ENCODE measurements at regions not wholly inside any gene's neighbourhood (a gene's known extent, or its start where the extent isn't known, plus 50 kb on each side); places are given as distances from the start of the nearest gene placed in this dataset.

DNA sequence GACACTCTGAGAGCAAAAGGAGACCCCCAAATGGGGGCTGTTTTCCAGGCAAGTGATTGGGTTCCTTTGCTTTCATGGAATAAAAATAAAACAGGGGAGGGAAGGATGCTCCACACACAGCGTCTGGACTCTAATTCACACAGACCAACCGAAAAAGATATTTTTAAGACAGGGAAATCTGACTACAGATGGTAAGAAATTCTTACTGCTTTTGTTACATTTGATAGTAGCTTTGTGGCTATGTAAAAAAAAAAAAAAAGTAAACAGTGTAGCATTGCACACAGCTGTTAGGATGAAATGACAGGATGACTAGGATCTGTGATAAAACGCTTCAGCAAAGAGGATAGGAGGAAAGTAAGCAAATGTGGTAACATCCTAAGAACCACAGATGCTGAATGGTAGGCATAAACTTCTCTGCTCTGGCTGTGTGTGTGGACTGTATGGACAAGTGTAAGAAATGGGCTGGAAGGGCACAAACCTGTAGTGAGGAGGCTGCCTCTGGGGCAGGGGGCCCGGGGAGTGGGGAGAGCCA is 207.6 kb downstream of the ANAPC1 start:
- in situ Hi-C loops (cut with HindIII; ENCODE audit: low pct_unique_long_range_greater_than_20kb, low sequenced_read_pairs) = no loop called here
- Histone ChIP-seq H3K4me3 (ENCODE audit: low read depth in 2 of 2, low read length in 2 of 2) (no peak overlapping the region), H3K27me3 (ENCODE audit: control insufficient read depth, insufficient read depth, low read length) (no peaks in the 10 kb centered on the region), H3K4me1 (ENCODE audit: control insufficient read depth, insufficient read depth, low read length) (0 out of 2 replicates have a peak, but pooled peaks cover 9% of the 10 kb centered on the region), H3K9me3 (ENCODE audit: control insufficient read depth, insufficient read depth, low read depth, low read length) (no peaks in the 10 kb centered on the region), H3K36me3 (ENCODE audit: control insufficient read depth, insufficient read depth, low read length) (no peaks in the 10 kb centered on the region), H3K27ac (ENCODE audit: low read length) (no peak overlapping the region)
- ChIA-PET POLR2A (no interaction called here), CTCF (no interaction called here)
- no peak for DNase-seq (ENCODE audit: low read depth, low spot score)
- TF ChIP-seq, protein P1, sequence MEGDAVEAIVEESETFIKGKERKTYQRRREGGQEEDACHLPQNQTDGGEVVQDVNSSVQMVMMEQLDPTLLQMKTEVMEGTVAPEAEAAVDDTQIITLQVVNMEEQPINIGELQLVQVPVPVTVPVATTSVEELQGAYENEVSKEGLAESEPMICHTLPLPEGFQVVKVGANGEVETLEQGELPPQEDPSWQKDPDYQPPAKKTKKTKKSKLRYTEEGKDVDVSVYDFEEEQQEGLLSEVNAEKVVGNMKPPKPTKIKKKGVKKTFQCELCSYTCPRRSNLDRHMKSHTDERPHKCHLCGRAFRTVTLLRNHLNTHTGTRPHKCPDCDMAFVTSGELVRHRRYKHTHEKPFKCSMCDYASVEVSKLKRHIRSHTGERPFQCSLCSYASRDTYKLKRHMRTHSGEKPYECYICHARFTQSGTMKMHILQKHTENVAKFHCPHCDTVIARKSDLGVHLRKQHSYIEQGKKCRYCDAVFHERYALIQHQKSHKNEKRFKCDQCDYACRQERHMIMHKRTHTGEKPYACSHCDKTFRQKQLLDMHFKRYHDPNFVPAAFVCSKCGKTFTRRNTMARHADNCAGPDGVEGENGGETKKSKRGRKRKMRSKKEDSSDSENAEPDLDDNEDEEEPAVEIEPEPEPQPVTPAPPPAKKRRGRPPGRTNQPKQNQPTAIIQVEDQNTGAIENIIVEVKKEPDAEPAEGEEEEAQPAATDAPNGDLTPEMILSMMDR (IDR thresholded peaks at IDR 0.05) = no peak
- no peak for TF ChIP-seq TCF7L2 (IDR thresholded peaks at IDR 0.05; ENCODE audit: low read depth, low read length)
- TF ChIP-seq SIN3A (IDR thresholded peaks at IDR 0.05; ENCODE audit: borderline replicate concordance, insufficient read depth, low read depth, low read length) = no peak
- TF ChIP-seq POLR2AphosphoS5 (IDR thresholded peaks at IDR 0.05; ENCODE audit: low read depth, low read length) = no peak
- TF ChIP-seq, protein P2, sequence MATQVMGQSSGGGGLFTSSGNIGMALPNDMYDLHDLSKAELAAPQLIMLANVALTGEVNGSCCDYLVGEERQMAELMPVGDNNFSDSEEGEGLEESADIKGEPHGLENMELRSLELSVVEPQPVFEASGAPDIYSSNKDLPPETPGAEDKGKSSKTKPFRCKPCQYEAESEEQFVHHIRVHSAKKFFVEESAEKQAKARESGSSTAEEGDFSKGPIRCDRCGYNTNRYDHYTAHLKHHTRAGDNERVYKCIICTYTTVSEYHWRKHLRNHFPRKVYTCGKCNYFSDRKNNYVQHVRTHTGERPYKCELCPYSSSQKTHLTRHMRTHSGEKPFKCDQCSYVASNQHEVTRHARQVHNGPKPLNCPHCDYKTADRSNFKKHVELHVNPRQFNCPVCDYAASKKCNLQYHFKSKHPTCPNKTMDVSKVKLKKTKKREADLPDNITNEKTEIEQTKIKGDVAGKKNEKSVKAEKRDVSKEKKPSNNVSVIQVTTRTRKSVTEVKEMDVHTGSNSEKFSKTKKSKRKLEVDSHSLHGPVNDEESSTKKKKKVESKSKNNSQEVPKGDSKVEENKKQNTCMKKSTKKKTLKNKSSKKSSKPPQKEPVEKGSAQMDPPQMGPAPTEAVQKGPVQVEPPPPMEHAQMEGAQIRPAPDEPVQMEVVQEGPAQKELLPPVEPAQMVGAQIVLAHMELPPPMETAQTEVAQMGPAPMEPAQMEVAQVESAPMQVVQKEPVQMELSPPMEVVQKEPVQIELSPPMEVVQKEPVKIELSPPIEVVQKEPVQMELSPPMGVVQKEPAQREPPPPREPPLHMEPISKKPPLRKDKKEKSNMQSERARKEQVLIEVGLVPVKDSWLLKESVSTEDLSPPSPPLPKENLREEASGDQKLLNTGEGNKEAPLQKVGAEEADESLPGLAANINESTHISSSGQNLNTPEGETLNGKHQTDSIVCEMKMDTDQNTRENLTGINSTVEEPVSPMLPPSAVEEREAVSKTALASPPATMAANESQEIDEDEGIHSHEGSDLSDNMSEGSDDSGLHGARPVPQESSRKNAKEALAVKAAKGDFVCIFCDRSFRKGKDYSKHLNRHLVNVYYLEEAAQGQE (IDR thresholded peaks at IDR 0.05; ENCODE audit: insufficient read depth in 1 of 2, low read depth in 2 of 2, low read length in 1 of 2) = no peak
- BruUV-seq (replicated peaks) = no TSS peak
- no peak for ATAC-seq
- intact Hi-C loops (cut with micrococcal nuclease; ENCODE audit: unreplicated experiment) = no loop called here

DNA sequence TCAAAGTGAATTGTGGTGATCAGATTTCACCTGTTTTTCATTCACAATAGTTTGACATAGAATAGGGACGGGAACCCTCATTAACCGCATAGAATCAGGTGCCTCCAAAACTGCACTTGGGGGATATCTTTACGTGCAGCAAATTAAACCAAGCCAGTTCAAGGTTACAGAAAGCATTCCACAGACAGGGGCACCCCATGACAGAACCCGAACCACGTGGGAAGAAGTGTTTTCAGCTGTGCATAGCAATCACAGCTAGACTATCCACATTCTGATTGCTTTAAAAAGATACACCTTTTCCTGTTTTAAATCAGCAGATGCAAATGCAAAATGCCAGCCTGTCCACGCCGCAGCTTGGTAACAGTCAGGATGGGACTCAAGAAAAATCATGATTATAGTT is 205.8 kb downstream of the ANAPC1 start:
- CTCF ChIA-PET = no interaction called here
- H3K9me3 ChIP-seq (ENCODE audit: control insufficient read depth, insufficient read depth, low read depth, low read length) = no peaks in the 10 kb centered on the region
- H3K36me3 ChIP-seq (ENCODE audit: control insufficient read depth, insufficient read depth, low read length) = no peaks in the 10 kb centered on the region
- in situ Hi-C loops (cut with HindIII; ENCODE audit: low pct_unique_long_range_greater_than_20kb, low sequenced_read_pairs) (no loop called here), intact Hi-C loops (cut with micrococcal nuclease; ENCODE audit: unreplicated experiment) (no loop called here)
- DNase-seq (ENCODE audit: low read depth, low spot score) = no peak
- 0 out of 2 replicates have a peak, but pooled peaks cover 9% of the 10 kb centered on the region for H3K4me1 ChIP-seq (ENCODE audit: control insufficient read depth, insufficient read depth, low read length)
- POLR2A ChIA-PET = no interaction called here
- H3K27me3 ChIP-seq (ENCODE audit: control insufficient read depth, insufficient read depth, low read length) = no peaks in the 10 kb centered on the region
- ATAC-seq = no peak
- TF ChIP-seq SIN3A (IDR thresholded peaks at IDR 0.05; ENCODE audit: borderline replicate concordance, insufficient read depth, low read depth, low read length) = no peak
- TF ChIP-seq POLR2AphosphoS5 (IDR thresholded peaks at IDR 0.05; ENCODE audit: low read depth, low read length) = no peak
- TF ChIP-seq, protein P2 (IDR thresholded peaks at IDR 0.05; ENCODE audit: insufficient read depth in 1 of 2, low read depth in 2 of 2, low read length in 1 of 2) = no peak
- TF ChIP-seq TCF7L2 (IDR thresholded peaks at IDR 0.05; ENCODE audit: low read depth, low read length) = no peak
- TF ChIP-seq, protein P1 (IDR thresholded peaks at IDR 0.05) = no peak
- no peak overlapping the region for H3K4me3 ChIP-seq (ENCODE audit: low read depth in 2 of 2, low read length in 2 of 2)
- no peak overlapping the region for H3K27ac ChIP-seq (ENCODE audit: low read length)
- BruUV-seq (replicated peaks) = no TSS peak
